NCI-H2081 treated with DMSO at 0.1 percent for 48 hours (cell line): ENCODE measurements at regions not wholly inside any gene's neighbourhood (a gene's known extent, or its start where the extent isn't known, plus 50 kb on each side); places are given as distances from the start of the nearest gene placed in this dataset.
"Not testable (repeated sequence)": the region's sequence is repeated elsewhere in the genome, so short reads cannot be mapped to it uniquely, and the experiment has no call there.

Source experiments
- DNase-seq: peaks from one replicate; lab custom pipeline; 2025; lab: John Stamatoyannopoulos, UW

- no peak for DNase-seq
These were observed 67.9 kb downstream of the TTLL2 start for GRCh38 chr6:167392631-167393316.

DNA sequence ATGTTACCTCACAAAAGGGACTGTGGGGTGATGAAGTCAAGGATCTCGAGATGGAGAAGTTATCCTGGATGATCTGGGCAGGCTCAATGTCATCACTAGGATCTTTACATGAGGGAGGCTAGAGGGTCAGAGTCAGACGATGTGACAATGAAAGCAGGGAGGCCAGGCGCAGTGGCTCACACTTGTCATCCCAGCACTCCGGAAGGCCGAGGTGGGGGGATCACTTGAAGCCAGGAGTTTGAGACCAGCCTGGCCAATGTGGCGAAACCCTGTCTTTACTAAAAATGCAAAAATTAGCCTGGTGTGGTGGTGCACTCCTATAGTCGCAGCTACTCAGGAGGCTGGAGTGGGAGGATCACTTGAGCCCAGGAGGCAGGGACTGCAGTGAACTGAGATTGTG is 68.8 kb downstream of the TTLL2 start:
- no peak for DNase-seq

DNA sequence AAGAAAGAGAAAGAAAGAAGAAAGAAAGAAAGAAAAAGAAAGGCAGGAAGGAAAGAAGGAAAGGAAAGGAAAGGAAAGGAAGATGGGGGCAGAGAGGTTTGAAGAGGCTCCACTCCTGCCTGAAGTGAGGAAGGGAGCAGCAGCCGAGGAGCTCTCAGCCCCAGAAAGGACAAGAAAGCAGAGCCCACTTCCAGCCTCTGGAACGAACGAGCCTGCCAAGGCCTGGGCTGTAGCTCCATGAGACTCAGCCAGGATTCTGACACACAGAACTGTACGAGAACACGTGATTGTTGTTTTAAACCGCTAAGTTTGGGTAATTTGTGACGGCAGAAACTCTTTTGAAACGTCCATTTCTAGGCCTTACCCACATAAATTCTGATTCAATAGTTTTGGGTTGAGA is 69.5 kb downstream of the TTLL2 start:
- no peak for DNase-seq

DNA sequence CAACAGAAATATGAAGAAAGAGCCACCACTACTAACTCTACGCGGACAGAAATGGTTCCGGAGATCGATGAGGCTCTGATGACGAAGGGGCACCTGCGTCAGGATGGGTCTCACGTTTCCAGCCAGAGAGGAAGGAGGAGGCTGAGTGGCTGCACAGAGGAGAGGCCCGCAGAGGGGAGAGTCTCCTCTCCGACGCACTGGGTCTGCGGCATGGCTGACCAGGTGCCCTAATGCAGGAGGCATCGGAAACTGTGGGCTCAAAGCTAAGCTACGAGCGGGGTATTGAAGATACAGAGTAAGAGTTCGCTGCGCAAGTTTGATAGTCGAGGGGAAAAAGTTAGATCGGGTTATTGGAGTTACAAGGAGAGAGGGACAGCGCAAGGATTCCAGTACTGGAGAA is 69.9 kb downstream of the TTLL2 start:
- DNase-seq, result no peak

DNA sequence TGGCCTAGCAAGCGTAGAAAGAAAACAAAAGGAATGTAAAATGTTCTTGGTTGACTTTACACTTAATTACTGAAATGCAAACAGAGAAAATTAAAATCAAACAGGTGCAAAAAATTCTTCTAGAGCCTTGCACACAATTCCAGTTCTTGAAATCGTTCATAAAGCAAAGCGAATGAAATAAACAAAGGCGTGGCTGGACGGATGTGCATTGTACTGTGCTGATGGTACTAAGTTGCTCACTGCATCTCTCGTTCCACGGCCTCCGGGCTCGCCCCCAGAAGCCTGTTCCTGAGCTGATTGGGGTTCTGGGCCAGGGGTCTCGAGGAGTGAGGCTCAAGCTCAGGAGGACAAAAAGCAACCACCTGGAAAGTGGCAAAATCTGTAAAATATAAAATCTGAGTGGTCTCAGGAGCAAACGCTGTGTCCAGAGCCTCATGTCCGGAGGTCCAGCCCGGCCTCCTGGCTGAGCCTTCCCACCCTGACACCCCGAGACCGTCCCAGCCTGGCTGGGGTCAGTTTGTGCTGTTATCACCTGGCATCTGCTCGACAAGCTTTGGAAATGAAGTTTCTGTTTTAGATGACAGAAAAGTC is 71.3 kb downstream of the TTLL2 start:
- no peak for DNase-seq

DNA sequence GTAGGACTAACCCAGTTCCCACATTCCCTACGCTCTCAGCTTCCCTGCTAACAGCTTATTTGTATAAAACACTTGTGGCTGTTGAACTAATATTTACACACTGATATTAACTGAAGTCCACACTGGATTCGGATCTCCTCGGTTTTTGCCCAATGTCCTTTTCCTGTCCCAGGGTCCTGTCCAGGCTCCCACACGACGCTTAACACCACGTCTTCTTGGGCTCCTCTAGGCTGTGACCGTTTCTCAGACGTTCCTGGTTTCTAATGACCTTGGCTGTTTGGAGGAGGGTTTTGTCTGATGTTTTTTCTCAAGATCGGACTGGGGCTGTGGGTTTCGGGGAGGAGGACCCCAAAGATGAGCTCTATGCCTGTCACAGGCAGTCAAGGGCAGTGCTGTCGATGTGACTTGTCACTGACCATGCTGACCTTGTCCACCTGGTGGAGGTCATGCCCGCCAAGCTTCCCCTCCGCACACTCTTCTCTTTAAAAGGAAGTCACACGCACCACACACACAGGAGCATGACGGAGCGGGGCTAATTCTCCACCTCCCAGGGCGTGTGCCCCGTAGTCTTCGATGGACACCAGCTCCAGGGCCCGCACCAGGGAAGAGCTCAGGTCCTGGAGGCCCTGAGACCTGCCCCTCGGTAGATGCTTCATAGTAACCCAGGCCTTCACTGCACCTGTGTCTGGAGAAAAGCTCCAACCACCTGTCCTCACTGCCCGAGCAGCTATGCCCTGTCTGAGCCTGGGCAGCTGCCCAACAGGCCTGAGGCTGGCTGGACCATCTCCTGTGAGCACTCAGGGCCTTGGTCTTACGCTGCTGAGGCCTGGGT is 72.0 kb downstream of the TTLL2 start:
- no peak for DNase-seq

DNA sequence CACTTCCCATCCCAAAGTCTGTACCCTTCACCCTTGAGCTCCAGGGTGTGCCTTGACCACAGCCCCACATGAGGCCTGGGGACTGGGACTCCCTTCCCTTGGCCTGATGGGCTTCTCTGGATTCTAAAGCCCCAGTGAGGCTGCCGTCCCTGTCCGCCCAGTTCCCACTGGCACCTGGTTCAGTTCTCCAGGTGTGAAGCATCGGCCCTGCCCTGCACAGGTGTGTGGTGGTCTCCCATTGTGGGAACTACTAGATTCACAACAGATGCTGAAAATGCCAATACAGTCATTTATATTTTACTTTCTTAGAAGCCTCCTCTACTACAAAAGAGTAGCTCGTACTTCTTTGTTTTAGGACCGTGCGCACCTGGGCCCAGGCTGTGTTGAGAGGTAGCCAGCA is 72.8 kb downstream of the TTLL2 start:
- DNase-seq, result no peak

- no peak for DNase-seq
These were observed 73.5 kb downstream of the TTLL2 start for GRCh38 chr6:167398214-167399050.

GRCh38 chr6:167399051-167399387 is 74.1 kb downstream of the TTLL2 start:
- DNase-seq, result no peak

GRCh38 chr6:167399599-167399998 is 74.7 kb downstream of the TTLL2 start:
- DNase-seq, result no peak

DNA sequence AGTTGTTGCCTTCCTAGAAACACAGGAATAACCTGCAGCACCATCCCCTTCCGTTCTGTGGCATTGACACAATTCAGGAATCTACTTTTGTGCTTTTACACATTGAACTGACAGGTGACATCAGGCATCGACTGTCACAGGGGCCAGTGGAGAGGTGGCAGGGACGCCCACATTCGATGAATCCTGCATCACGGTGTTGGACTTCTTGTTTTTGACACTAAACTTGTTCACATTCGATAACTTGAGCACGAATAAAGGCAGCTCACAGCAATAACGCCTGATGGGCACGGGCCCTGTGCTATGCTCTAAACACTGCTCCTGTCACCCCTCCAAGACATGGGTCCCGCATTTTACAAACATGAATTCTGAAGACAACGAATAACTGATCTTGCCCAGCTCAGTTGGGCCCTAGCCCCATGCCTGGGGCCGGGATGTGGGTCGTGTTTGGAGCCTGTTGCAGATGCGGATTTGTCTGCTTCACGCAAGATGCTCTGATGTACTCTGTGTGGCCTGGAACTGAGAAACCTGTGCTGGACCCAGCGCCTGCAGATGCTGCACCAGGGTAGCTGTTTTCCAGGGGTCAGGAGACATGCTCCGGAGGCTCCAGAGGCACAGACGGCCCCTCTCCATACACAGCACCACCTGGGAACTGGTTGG is 75.7 kb downstream of the TTLL2 start:
- no peak for DNase-seq

GRCh38 chr6:167401525-167402194 is 76.8 kb downstream of the TTLL2 start:
- DNase-seq, result no peak

GRCh38 chr6:167402195-167402686 is 77.4 kb downstream of the TTLL2 start:
- no peak for DNase-seq

DNA sequence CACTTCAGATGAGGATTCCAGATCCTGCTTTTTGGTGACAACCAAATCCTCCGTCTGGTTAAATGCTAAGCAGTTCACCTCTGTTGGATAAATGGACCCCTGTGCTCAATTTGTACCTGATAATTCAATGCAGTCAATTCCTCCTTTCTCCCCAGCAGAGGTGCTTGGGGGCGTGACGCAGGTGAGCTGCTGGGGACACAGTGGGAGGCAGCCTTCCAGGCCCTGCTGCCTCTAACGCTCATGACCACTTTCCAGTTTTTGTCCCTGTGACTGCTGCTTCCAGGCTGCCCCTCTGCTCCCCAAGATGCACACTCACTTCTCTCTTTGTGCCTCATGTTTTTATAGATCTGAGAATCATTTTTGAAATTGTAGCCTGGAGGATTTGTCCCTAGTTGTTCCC is 78.5 kb downstream of the TTLL2 start:
- DNase-seq, result no peak

- no peak for DNase-seq
These were observed 79.6 kb downstream of the TTLL2 start for GRCh38 chr6:167404385-167405049.

DNA sequence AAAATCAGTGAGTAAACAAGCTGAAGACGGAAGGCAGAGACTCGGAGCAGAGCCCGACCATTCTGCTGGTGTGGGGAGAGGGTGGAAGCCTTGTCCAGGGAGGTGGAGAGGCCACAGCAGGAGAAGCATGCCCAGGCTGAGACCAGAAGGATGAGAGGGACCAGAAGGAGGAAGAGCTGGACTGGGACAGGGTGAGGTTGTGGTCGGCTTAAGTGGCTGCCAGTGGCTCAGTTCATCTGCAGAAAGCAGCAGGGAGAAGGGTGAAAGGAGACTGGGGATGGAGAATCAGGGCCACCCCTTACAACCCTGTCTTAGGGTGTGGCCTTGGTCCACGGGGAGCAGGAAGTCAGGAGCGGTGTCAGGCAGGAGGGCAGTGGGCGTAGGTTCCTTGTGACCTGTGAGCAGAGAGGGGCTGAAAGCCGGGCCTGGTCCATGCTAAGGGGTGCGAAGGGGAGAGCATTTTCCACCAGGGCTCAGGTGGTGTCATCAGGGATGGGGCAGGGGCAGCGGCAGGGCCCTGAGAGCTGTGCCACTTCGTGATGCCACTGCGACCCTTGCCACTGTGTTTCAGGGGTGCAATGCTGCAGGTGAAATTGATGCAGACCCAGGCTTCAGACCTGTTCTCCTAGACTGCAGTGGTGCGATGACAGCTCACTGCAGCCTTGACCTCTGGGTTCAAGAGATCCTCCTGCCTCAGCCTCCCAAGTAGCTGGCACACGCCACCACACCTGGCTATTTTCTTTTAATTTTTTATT is 81.1 kb downstream of the TTLL2 start:
- DNase-seq, result no peak

GRCh38 chr6:167406533-167407238 is 81.8 kb downstream of the TTLL2 start:
- not testable (repeated sequence) for DNase-seq

- no peak for DNase-seq
These were observed 82.6 kb downstream of the TTLL2 start for GRCh38 chr6:167407239-167408064.
